HG03103 (cell line): ENCODE measurements at regions not wholly inside any gene's neighbourhood (a gene's known extent, or its start where the extent isn't known, plus 50 kb on each side); places are given as distances from the start of the nearest gene placed in this dataset.

Experiments used
- ATAC-seq: cut with Tn5 transposase; IDR thresholded peaks from one replicate; pipeline ENCODE4 v1.9.1; 2021; ENCODE audit warnings: low read depth; ENCODE audit not compliant: unreplicated experiment

GRCh38 chr10:43816351-43817321, 168.0 kb upstream of the ZNF32 start:
- ATAC-seq: peak; percentile 98

- no peak for ATAC-seq
These were observed 166.7 kb upstream of the ZNF32 start for GRCh38 chr10:43815181-43815885.

- no peak for ATAC-seq
These were observed 166.0 kb upstream of the ZNF32 start for GRCh38 chr10:43814663-43815062.

GRCh38 chr10:43811871-43812270, 163.2 kb upstream of the ZNF32 start:
- ATAC-seq: no peak

- no peak for ATAC-seq
These were observed 160.7 kb upstream of the ZNF32 start for GRCh38 chr10:43809211-43809930.

GRCh38 chr10:43808136-43808535, 159.5 kb upstream of the ZNF32 start:
- ATAC-seq: no peak

GRCh38 chr10:43806831-43807640, 158.4 kb upstream of the ZNF32 start:
- no peak for ATAC-seq

GRCh38 chr10:43803791-43804190, 155.1 kb upstream of the ZNF32 start:
- ATAC-seq: no peak

- no peak for ATAC-seq
These were observed 154.5 kb upstream of the ZNF32 start for GRCh38 chr10:43802988-43803696.

GRCh38 chr10:43801626-43802025, 152.9 kb upstream of the ZNF32 start:
- ATAC-seq: no peak

GRCh38 chr10:43801140-43801539, 152.5 kb upstream of the ZNF32 start:
- no peak for ATAC-seq

GRCh38 chr10:43796781-43797180, 148.1 kb upstream of the ZNF32 start:
- no peak for ATAC-seq

GRCh38 chr10:43795639-43796038, 147.0 kb upstream of the ZNF32 start:
- no peak for ATAC-seq

- ATAC-seq: no peak
These were observed 146.4 kb upstream of the ZNF32 start for GRCh38 chr10:43795093-43795492.

- no peak for ATAC-seq
These were observed 145.6 kb upstream of the ZNF32 start for GRCh38 chr10:43794181-43794815.

- no peak for ATAC-seq
These were observed 145.0 kb upstream of the ZNF32 start for GRCh38 chr10:43793704-43794103.

GRCh38 chr10:43790147-43790546, 141.5 kb upstream of the ZNF32 start:
- ATAC-seq: no peak

GRCh38 chr10:43785252-43785651, 136.6 kb upstream of the ZNF32 start:
- ATAC-seq: no peak

GRCh38 chr10:43782814-43783213, 134.1 kb upstream of the ZNF32 start:
- no peak for ATAC-seq
